Karpas-422 (cell line): ENCODE measurements at regions not wholly inside any gene's neighbourhood (a gene's known extent, or its start where the extent isn't known, plus 50 kb on each side); places are given as distances from the start of the nearest gene placed in this dataset.

ENCODE experiments used
- DNase-seq: peaks from one replicate; pipeline ENCODE4 v3.0.0-alpha.2; 2015
- H2AFZ ChIP-seq: fragments of 200-600 bp; sonication (generic); 2 replicates; pipeline ENCODE4 v1.6.1; 2014; ENCODE audit warnings: antibody characterized with exemption, low read length, mixed read lengths
- H3K27ac ChIP-seq: fragments of 200-600 bp; sonication (generic); 2 replicates; pipeline ENCODE4 v1.5.1; 2014; ENCODE audit warnings: mild to moderate bottlenecking, low read length, moderate library complexity
- H3K27me3 ChIP-seq: fragments of 200-600 bp; sonication (generic); 2 replicates; pipeline ENCODE4 v1.6.1; 2014; ENCODE audit warnings: low read length, mixed read lengths
- H3K36me3 ChIP-seq: fragments of 200-600 bp; sonication (generic); 2 replicates; pipeline ENCODE4 v1.6.1; 2014; ENCODE audit warnings: low read length, mixed read lengths; ENCODE audit not compliant: insufficient read depth
- H3K4me1 ChIP-seq: fragments of 200-600 bp; sonication (generic); 2 replicates; pipeline ENCODE4 v1.6.1; 2014; ENCODE audit warnings: mild to moderate bottlenecking, low read length, mixed read lengths
- H3K4me2 ChIP-seq: fragments of 200-600 bp; sonication (generic); 2 replicates; pipeline ENCODE4 v1.6.1; 2014; ENCODE audit warnings: low read length, low read depth, mild to moderate bottlenecking; ENCODE audit not compliant: poor library complexity, severe bottlenecking
- H3K4me3 ChIP-seq: fragments of 200-600 bp; sonication (generic); 2 replicates; pipeline ENCODE4 v1.5.1; 2014; ENCODE audit warnings: mild to moderate bottlenecking, antibody characterized with exemption, low read length, mixed read lengths
- H3K79me2 ChIP-seq: fragments of 200-600 bp; sonication (generic); 2 replicates; pipeline ENCODE4 v1.6.1; 2014; ENCODE audit warnings: mild to moderate bottlenecking, low read length, mixed read lengths
- H3K9ac ChIP-seq: fragments of 200-600 bp; sonication (generic); 2 replicates; pipeline ENCODE4 v1.6.0; 2014; ENCODE audit warnings: low read length
- H3K9me2 ChIP-seq: fragments of 200-600 bp; sonication (generic), shearing (Covaris generic); replicated peaks from 2 replicates; pipeline ENCODE4 v1.6.0; 2014; ENCODE audit warnings: mild to moderate bottlenecking, low read length, moderate library complexity; ENCODE audit not compliant: insufficient read depth
- H3K9me3 ChIP-seq: fragments of 300-700, 200-600 bp; sonication (generic); 2 replicates; pipeline ENCODE4 v1.6.1; 2014; ENCODE audit warnings: low read length, mixed read lengths
- H4K20me1 ChIP-seq: fragments of 200-600 bp; sonication (generic); 2 replicates; pipeline ENCODE4 v1.6.1; 2014; ENCODE audit warnings: mild to moderate bottlenecking, antibody characterized with exemption, low read length, low read depth; ENCODE audit not compliant: insufficient read depth

- H3K36me3 ChIP-seq: no peaks in the 10 kb centered on the region
- 0 out of 2 replicates have a peak, but pooled peaks cover 2% of the 10 kb centered on the region for H3K4me1 ChIP-seq
- H3K4me2 ChIP-seq: no peak overlapping the region
- H3K27ac ChIP-seq: no peak overlapping the region
- no peak overlapping the region for H2AFZ ChIP-seq
- H3K9ac ChIP-seq: no peak overlapping the region
- H3K9me2 ChIP-seq: no peaks in the 10 kb centered on the region
- H3K79me2 ChIP-seq: no peaks in the 10 kb centered on the region
- H3K9me3 ChIP-seq: no peaks in the 10 kb centered on the region
- no peaks in the 10 kb centered on the region for H4K20me1 ChIP-seq
- no peak for DNase-seq
- H3K27me3 ChIP-seq: no peaks in the 10 kb centered on the region
- no peak overlapping the region for H3K4me3 ChIP-seq
These were observed 127.8 kb downstream of the TMEM26 start for GRCh38 chr10:61325223-61325960.

- H3K9me3 ChIP-seq: no peaks in the 10 kb centered on the region
- H3K4me2 ChIP-seq: no peak overlapping the region
- H3K79me2 ChIP-seq: no peaks in the 10 kb centered on the region
- no peak overlapping the region for H3K27ac ChIP-seq
- no peak overlapping the region for H2AFZ ChIP-seq
- no peak overlapping the region for H3K4me3 ChIP-seq
- no peaks in the 10 kb centered on the region for H3K9me2 ChIP-seq
- H3K4me1 ChIP-seq: peaks cover 7% of the 10 kb centered on the region
- H3K9ac ChIP-seq: no peak overlapping the region
- H3K27me3 ChIP-seq: no peaks in the 10 kb centered on the region
- no peak for DNase-seq
- H3K36me3 ChIP-seq: no peaks in the 10 kb centered on the region
- H4K20me1 ChIP-seq: no peaks in the 10 kb centered on the region
These were observed 129.5 kb downstream of the TMEM26 start for GRCh38 chr10:61323726-61324125.

GRCh38 chr10:61321041-61321857, 131.9 kb downstream of the TMEM26 start:
- Histone ChIP-seq H2AFZ (no peak overlapping the region), H3K4me1 (peaks cover 18% of the 10 kb centered on the region), H3K4me3 (no peak overlapping the region), H3K9me2 (no peaks in the 10 kb centered on the region), H3K9ac (no peak overlapping the region), H3K9me3 (no peaks in the 10 kb centered on the region), H3K27me3 (no peaks in the 10 kb centered on the region), H3K79me2 (no peaks in the 10 kb centered on the region), H3K4me2 (no peak overlapping the region), H3K27ac (no peak overlapping the region), H4K20me1 (no peaks in the 10 kb centered on the region), H3K36me3 (no peaks in the 10 kb centered on the region)
- no peak for DNase-seq

- DNase-seq: no peak
- H3K4me3 ChIP-seq: no peak overlapping the region
These were observed 133.0 kb downstream of the TMEM26 start for GRCh38 chr10:61320257-61320587.

GRCh38 chr10:61319386-61320256, 133.6 kb downstream of the TMEM26 start:
- Histone ChIP-seq H4K20me1 (no peaks in the 10 kb centered on the region), H3K36me3 (no peaks in the 10 kb centered on the region), H3K27me3 (no peaks in the 10 kb centered on the region), H3K9me3 (no peaks in the 10 kb centered on the region), H3K4me2 (no peak overlapping the region), H3K79me2 (no peaks in the 10 kb centered on the region), H3K4me3 (no peak overlapping the region), H3K9ac (no peak overlapping the region), H3K9me2 (no peaks in the 10 kb centered on the region), H3K4me1 (peaks cover 18% of the 10 kb centered on the region), H2AFZ (no peak overlapping the region), H3K27ac (no peak overlapping the region)
- no peak for DNase-seq

More at GRCh38 chr10:61320257-61320587, 133.0 kb downstream of the TMEM26 start:
- Histone ChIP-seq H3K9ac (no peak overlapping the region), H3K9me3 (no peaks in the 10 kb centered on the region), H3K4me2 (no peak overlapping the region), H3K9me2 (no peaks in the 10 kb centered on the region), H3K4me1 (peaks cover 18% of the 10 kb centered on the region), H3K27me3 (no peaks in the 10 kb centered on the region), H4K20me1 (no peaks in the 10 kb centered on the region), H3K36me3 (no peaks in the 10 kb centered on the region), H2AFZ (0 out of 2 replicates have a peak overlapping the region, but pooled peaks have one; percentile 17), H3K79me2 (no peaks in the 10 kb centered on the region), H3K27ac (no peak overlapping the region)

- Histone ChIP-seq H3K27ac (peak overlapping the region; percentile 12; the same call in 1 of the 2 replicates), H3K4me1 (peaks cover 24% of the 10 kb centered on the region), H3K27me3 (no peaks in the 10 kb centered on the region), H3K9me3 (no peaks in the 10 kb centered on the region), H3K9ac (no peak overlapping the region), H3K9me2 (no peaks in the 10 kb centered on the region), H3K36me3 (no peaks in the 10 kb centered on the region), H2AFZ (peak overlapping the region; percentile 24), H3K79me2 (no peaks in the 10 kb centered on the region), H3K4me2 (peak overlapping the region; percentile 45), H4K20me1 (no peaks in the 10 kb centered on the region), H3K4me3 (peak overlapping the region; percentile 8; the same call in 1 of the 2 replicates)
- peak; percentile 73 for DNase-seq
These were observed 134.8 kb downstream of the TMEM26 start for GRCh38 chr10:61318429-61318828.

GRCh38 chr10:61317706-61318105, 135.5 kb downstream of the TMEM26 start:
- peak overlapping the region; percentile 45 for H3K4me2 ChIP-seq
- no peak for DNase-seq
- H3K9ac ChIP-seq: no peak overlapping the region
- no peaks in the 10 kb centered on the region for H3K27me3 ChIP-seq
- no peak overlapping the region for H3K4me3 ChIP-seq
- H4K20me1 ChIP-seq: no peaks in the 10 kb centered on the region
- peaks cover 27% of the 10 kb centered on the region for H3K4me1 ChIP-seq
- no peaks in the 10 kb centered on the region for H3K9me3 ChIP-seq
- no peaks in the 10 kb centered on the region for H3K79me2 ChIP-seq
- no peak overlapping the region; the same call in 1 of the 2 replicates for H2AFZ ChIP-seq
- H3K36me3 ChIP-seq: no peaks in the 10 kb centered on the region
- H3K27ac ChIP-seq: no peak overlapping the region
- H3K9me2 ChIP-seq: no peaks in the 10 kb centered on the region
